Loucy (cell line): ENCODE measurements at regions not wholly inside any gene's neighbourhood (a gene's known extent, or its start where the extent isn't known, plus 50 kb on each side); places are given as distances from the start of the nearest gene placed in this dataset.

Source experiments
- EZH2phosphoT487 ChIP-seq: fragments of 200-600 bp; IDR thresholded peaks from 2 replicates; pipeline ENCODE4 v1.6.1; 2018; ENCODE audit warnings: antibody characterized with exemption, mild to moderate bottlenecking, moderate library complexity, borderline replicate concordance
- TF ChIP-seq, protein P1 (sequence below): fragments of 200-600 bp; sonication (generic); conservative IDR thresholded peaks from 2 replicates; pipeline ENCODE4 v1.5.1; 2014; ENCODE audit warnings: mild to moderate bottlenecking, antibody characterized with exemption, low read length

- TF ChIP-seq, protein P1, sequence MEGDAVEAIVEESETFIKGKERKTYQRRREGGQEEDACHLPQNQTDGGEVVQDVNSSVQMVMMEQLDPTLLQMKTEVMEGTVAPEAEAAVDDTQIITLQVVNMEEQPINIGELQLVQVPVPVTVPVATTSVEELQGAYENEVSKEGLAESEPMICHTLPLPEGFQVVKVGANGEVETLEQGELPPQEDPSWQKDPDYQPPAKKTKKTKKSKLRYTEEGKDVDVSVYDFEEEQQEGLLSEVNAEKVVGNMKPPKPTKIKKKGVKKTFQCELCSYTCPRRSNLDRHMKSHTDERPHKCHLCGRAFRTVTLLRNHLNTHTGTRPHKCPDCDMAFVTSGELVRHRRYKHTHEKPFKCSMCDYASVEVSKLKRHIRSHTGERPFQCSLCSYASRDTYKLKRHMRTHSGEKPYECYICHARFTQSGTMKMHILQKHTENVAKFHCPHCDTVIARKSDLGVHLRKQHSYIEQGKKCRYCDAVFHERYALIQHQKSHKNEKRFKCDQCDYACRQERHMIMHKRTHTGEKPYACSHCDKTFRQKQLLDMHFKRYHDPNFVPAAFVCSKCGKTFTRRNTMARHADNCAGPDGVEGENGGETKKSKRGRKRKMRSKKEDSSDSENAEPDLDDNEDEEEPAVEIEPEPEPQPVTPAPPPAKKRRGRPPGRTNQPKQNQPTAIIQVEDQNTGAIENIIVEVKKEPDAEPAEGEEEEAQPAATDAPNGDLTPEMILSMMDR = no peak
- TF ChIP-seq EZH2phosphoT487 = no peak
Observed at GRCh38 chr4:111879539-111879938, 265.7 kb upstream of the FAM241A start.
